GM18517 (cell line): ENCODE measurements at regions not wholly inside any gene's neighbourhood (a gene's known extent, or its start where the extent isn't known, plus 50 kb on each side); places are given as distances from the start of the nearest gene placed in this dataset.
"Not testable (repeated sequence)": the region's sequence is repeated elsewhere in the genome, so short reads cannot be mapped to it uniquely, and the experiment has no call there.

ENCODE experiments used
- ATAC-seq: cut with Tn5 transposase; IDR thresholded peaks from one replicate; pipeline ENCODE4 v1.9.1; 2021; ENCODE audit warnings: mild to moderate bottlenecking, moderate library complexity; ENCODE audit not compliant: unreplicated experiment

DNA sequence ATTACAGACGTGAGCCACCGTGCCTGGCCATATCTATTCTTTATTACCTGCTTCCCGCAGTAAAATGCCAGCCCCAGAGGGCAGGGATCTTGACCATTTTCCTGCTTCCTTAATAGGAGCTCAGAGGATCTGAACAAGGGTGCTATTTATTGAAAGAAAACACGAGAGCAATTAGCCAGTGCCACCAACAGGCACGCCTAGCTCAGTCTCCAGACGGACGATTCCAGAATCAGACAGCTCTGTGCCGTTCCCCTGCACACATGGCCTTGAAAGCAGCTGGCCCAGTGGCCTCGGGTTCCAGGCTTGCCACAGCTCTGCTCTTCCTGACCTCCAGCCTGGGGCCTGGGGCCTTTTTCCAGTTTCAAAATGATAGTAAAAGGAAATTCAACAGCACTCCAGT is 135.2 kb upstream of the RFLNA start:
- no peak for ATAC-seq

DNA sequence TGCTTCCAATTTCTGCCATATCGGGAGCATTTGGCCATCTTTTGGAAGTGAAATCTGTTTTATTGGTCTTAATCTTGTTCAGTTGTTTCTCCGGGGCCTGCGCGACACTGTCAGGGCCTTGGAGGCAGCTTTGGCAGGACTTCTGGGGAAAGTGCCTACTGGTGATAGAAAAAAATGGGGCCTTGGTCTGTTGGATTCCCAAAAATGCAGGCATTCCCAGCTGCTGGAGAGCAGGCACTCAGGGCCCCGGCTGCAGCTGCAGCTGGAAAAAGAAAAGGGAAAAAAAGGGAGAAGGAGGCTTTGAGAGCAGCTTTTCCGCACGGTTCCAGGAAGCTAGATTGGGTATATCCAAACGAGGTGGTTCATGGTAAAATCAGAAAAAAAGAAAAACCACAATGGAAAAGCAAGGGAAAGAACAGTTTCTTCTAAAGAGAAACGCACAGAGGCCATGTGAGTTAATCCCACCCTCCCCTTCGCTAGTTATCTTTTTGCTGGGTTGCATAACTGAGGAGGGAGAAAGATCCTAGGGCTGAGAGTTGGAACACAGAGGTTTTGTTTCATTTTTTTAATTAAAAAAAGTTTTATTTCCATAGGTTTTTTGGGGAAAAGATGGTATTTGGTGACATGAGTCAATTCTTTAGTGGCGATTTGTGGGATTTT is 134.7 kb upstream of the RFLNA start:
- no peak for ATAC-seq

DNA sequence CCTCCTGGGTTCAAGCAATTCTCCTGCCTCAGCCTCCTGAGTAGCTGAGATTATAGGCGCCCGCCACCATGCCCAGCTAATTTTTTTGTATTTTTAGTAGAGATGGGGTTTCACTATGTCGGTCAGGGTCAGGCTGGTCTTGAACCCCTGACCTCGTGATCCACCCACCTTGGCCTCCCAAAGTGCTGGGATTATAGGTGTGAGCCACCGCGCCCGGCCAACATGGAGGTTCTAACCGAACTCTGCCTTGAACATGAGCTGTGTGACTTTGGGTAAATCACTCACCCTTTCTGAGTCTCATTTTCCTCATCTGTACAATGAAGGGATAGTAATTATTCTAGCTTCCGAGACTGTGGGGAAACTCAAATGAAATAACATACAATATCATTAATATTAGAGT is 133.5 kb upstream of the RFLNA start:
- ATAC-seq = not testable (repeated sequence)

DNA sequence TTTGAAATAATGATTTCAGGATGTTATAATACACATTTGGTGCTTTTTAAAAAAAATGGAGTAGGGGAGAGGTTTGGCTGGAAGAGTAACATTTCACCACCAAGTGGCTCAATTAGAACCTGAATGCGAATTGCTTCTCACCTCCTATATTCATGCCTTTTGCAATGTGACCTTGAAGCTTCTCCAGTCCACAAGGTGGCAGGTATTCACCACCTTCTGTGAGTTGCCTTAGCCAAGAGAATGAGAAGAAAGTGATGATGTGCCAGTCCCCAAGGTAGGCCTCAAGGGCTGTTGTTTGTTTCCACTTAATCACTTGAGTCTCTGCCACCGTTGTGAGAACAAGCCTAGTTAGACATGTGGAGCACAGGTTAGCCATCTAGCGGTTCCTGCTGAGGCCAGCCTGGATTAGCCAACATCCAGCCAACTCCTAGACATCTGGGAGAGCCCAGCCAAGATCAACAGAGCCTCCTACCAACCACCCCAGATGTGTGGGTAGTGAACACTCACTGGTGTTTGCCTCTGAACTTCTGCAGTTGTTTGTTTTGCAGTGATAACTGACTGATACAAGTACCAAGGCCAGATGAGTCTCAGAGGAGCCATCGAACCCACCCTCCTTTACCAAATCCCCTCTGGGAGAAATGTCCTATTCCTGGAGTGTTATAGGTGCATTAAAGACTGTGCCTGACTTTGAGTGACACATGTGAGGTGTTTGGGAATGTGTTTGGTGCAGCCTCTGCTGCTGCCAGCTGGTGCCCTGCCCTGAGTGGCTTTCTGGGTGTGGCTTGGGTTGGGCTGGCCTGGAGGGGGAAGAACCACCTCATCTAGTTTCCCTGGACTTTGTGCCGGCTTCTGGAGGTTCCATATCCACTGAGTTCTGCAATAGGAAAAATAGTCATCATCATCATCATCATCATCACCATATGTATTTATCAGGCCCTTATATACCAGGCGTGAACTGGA is 132.5 kb upstream of the RFLNA start:
- no peak for ATAC-seq

DNA sequence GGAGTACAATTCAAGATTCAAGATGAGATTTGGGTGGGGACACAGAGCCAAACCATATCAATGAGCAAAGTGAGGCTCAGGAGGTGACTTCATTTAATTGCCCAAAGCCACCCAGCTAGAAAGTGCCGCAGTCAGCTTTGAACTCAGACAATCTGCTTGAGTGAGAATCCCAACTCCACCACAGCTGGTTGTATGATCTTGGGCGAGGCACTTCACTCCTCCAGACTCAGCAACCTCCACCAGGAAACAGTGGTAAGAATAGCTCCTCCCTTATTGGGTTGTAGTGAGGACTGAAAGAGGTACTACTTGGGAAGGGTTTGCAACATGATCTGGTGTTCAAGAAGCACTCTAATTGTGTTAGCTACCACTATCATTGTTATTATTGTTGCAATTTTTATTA is 129.2 kb upstream of the RFLNA start:
- ATAC-seq = no peak

DNA sequence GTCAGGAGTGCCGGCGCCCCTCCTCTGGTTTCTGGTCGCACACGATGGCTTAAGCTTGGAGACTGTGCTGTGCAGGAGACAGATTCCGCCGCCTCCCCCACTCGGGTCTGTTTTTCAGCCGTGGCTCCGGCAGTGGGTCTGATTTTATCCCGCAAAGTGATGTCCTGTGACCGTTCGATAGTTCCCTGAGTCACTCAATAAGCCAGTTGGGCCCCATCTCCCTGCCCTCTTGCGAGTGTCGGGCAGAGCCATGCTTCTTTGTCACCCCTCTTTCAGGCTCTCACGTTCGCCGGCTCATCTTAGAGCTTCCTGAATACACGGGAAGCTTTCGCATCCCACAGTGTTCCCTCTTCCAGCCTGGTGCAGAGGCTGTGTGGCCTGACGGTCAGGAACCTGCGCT is 127.8 kb upstream of the RFLNA start:
- ATAC-seq = no peak

DNA sequence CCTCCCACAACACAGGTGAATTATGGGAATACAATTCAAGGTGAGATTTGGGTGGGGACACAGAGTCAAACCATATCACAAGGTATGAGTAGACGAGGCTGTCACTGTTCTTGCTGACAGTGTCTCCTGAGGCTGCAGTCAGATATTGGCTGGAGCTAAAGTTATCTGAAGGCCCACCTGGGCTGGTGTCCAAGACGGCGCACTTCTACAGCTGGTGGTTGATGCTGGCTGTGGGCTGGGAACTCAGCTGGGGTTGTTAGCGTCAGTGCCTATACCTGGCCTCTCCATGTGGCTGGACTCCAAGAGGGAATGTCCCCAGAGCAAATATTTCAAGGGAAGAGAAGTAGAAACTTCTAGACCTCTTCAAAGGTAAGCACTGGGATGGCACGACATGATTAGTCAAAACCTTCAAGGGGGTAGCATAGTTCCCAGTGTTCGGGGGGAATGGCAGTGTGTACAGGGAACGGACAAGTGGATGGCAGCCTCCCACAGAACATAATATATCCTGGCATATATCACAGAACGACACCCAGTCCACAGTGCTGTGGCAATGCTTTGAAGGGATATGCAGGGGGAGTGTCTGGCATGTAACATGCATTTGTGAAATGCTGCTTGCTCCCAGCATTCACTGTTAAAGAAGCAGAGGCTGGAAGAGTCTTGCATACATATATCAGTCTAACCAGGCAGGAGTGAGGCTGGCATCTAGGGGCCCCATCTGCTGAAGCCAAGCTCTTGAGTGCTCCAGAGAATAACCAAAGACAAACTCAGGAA is 126.7 kb upstream of the RFLNA start:
- no peak for ATAC-seq

DNA sequence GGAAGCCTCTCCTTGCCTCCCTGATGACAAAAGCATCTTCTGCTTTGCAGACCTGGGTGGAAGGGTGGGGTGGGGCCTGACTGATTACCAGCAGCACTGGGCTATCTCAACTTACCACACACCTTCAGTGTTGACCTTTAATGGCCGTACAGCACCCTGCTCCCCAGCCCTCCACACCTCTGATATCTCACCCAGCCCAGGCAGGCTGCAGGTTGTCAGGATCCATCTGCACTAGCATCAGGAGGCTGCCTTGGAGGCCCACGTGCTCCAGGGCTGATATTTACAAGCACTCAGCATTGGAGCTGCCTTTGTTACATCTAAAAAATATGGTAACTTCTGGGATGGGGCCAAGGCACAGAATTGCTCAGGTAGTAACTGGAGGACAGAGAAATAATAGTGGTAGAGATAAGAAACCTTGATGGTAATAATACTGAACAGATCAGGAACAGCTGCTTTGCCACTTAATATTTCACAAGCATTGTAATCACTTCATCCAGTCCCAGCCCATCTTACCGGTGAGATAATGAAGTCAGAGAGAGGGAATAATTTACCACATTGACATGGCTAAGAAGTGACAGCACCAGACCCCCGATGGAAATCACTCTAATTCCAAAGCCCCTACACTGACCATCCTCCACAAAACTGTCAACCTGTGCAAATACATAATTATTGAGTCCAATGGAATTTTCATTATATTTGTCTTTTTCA is 125.2 kb upstream of the RFLNA start:
- ATAC-seq = no peak

DNA sequence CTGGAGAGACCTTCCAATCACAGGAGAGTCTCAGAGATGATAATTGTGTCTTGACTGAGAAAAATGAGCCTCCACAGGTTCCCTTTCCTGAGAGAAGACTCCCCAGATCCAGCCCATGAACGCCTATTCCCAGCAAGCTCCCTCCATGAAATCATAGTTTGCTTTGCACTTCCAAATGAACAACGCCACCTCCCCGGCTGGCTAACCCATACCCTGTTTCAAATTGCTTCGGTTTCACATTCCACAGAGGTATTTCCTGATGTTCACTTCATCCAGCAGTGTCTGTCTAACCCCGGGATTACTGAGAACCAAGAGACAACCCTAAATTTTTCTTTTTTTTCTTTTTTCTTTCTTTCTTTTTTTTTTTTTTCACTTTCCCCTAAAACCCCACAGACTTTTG is 124.1 kb upstream of the RFLNA start:
- ATAC-seq = no peak

DNA sequence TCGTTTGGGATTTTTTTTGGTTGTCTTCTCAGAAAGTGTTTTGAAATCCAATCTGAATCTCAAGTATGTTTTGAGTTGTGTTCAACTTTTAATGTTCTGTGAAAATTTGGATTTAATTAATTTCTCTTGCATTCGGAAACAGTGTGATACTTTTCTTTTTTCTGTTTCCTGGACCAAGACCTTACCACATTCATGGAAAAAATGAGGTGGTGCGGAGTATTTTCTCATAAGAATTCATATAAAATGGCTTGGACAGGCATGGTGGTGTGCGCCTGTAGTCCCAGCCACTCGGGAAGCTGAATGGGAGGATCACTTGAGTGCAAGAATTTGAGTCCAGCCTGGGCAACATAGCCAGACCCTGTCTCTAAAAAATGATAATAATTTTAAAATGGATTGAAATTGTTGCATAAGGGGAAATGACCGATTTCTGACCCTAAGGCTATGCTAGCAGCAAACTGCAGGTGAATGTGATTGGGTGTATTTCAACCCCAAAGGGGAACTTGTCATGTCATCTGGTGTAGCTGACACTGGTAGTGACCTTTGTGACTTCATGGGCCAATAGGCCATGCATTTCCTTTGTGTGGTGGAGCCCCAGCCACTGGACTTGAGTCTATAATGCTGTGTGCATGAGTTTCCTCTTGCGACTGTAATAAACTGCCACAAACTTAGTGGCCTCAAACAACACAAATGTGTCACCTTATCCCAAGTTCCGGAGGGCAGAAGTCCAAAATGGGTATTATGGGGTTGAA is 123.5 kb upstream of the RFLNA start:
- ATAC-seq = no peak

DNA sequence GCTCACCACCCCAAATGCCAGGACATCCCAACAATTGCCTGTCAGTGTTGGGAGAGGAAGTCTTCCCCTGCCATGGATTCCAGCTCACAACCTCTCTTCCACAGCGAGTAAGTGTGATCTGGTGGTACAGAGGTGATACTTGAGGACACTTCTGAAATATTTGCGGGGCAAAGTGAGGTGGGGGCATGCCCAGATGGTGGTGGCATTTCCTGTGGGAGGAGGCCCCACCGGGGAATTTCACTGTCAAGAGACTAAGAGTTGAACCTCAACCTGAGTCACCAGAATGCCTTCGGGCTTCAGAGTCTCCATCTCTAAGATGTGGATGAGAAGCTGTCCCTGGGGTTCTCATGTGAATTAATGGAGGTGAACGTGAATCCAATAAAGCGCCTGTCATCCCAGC is 122.3 kb upstream of the RFLNA start:
- ATAC-seq = no peak

DNA sequence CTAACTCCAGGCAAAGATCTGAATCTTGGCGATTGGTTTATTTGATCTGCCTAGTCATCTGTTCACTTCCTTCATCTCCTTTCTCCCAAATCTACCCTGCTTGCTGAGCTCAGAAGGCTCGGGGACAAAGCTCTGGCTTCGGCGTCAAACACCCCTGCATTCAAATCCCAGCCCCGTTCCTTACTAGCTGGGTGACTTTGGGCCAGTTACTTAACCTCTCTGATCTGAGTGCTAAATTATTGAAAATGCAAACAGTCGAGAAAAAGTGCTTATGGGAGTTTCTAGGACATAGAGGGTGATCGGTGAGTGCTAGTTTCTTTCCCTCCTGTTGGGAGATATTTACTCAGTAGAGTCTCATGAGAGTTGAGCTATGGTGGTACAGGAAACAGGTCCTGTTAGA is 121.2 kb upstream of the RFLNA start:
- no peak for ATAC-seq

DNA sequence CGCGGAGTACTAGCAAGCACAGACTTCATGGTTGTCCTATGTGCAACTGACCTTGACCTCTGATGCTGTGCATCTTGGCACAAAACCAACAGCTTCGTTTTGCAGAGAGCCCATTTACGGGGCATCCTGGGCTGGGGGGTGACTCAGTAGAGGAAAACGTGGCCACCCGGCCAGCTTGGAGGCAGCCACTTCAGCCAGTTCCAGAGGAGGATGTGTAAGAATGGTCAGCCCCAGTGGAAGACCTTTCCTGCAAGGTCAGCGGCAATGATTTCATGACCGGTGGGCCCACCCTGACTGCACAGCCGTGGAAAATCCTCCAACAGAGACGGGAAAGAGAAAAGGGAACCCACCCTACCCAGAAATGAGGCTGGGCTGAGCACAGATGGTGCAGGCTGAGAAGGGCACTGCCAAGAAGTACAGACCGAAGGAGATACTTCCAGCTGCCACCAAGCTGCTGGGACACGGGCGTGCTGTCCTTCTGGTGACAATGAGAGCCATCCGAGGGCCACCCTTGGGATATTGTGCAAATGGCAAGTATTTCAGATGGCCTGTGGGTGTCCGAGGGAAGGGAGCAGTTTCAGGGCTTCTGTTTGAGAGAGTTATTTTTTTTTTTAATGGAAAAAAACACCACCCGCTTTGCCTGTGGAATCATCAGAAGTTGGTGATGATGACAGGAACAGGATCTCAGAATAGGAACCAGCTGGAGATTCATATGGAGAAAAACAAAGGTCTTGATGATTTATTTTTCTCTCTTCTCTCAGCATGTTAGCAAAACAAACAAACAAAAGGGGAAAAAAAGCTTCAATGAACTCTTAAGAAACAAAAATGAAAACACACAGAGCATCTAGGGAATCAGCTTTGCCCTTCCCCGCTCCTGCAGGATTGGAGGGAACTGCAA is 120.2 kb upstream of the RFLNA start:
- no peak for ATAC-seq

DNA sequence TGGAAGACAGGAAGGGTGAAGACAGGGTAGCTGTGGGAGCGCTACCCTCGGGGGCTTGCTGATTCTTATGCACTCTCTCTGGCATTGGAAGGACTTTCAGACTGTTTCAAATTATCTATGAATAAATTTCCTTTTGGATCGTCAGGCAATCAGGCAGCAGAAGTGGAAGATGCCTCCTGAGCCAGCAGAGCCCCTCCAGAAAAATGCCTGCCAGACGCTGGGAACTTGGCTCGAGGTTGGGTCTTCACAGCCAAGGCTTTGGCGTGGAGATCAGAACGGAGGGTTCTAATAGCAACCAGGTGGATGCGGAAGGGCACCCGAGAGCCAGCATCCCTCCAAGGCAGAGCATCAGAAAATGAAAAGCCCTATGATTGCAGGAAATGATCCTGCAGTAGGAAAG is 119.2 kb upstream of the RFLNA start:
- ATAC-seq = no peak

DNA sequence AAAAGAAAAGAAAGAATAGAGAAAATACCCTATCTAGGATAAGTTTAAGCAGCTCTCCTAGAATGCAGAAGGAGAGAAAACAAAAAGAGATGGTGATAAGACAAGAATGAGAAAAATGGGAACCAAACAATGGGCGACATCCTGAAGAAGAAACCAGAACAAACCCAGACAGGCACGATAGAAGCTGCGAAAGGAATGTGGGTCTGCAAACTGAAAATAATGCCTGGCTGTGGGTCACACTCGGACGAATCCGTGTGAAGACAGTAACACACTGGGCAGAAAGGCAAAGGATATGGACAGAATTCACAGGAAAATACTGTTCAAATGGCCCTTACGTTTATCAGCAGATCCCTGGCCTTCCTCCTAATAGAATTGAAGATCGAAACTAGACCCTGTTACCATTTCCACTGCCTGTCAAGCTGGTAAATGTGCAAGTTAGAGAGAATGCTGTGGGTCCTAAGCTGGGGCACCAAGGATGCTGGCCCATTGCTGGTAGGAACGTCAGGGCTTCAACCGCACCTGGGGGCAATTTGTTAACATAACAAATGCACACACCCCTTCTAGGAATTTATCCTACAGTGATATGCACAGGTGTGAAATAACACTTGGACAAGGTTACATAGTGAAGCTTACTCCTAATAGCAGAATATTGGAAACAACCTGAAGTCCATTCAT is 117.5 kb upstream of the RFLNA start:
- no peak for ATAC-seq

DNA sequence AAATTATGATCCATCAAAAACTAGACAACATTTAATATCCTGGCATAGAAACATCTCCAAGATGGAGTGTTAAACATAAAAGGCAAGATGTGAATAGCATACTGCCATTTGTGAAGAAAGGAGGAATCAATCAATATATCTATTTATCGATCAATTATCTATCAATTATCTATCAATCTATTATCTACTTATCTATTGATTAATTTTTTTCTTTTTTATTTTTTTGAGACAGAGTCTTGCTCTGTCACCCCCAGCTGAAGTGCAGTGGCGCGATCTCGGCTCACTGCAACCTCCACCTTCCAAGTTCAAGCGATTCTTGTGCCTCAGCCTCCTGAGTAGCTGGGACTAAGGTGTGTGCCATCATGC is 117.0 kb upstream of the RFLNA start:
- ATAC-seq = no peak

DNA sequence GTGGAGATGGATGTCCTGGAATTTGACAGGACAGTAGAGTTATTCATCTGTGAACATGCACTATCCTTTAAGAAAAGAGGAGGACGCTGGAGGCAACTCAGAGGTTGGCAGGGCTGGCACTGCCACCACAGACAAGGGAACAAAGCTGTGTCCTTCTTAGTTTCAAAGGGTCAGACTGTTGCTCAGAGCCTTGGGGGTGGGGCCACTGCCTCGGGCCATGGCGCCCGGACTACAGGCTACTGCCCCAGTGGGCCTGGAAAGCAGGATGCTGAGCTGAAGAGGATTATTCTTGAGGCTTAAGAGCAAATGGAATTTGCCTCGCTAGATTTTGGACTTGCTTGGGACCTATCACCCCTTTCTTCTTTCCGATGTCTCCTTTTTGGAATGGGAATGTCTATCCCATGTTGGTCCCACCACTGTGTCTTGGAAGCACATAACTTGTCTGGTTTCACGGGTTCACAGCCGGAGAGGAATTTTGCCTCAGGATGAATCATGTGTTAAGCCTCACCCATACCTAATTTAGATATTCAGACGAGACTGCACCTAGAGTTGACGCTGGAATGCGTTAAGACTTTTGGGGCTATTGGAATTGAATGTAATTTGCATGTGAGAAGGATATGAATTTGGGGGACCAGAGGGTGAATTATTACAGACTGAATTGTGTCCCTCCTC is 114.8 kb upstream of the RFLNA start:
- ATAC-seq = no peak

DNA sequence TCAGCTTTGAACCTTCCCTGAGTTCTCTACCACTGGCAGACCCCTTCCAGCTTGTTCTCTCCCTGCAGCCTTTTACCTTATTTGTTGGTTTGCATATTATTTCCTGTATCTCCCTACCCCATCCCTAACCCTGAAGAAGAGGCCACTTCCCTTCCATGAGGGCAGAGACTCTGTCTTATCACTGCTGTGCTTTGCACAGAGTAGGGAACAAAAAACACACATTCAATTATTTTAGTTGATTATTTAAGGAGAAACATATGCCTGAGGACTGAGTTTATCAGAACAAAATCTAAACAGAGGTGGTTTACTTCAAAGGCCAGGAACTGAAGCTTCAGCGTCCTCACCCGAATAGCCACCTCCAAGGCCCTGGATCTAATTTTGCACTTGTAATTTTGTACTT is 111.7 kb upstream of the RFLNA start:
- ATAC-seq = no peak
